ENCODE measurements at regions not wholly inside any gene's neighbourhood (a gene's known extent, or its start where the extent isn't known, plus 50 kb on each side); places are given as distances from the start of the nearest gene placed in this dataset.

DNA sequence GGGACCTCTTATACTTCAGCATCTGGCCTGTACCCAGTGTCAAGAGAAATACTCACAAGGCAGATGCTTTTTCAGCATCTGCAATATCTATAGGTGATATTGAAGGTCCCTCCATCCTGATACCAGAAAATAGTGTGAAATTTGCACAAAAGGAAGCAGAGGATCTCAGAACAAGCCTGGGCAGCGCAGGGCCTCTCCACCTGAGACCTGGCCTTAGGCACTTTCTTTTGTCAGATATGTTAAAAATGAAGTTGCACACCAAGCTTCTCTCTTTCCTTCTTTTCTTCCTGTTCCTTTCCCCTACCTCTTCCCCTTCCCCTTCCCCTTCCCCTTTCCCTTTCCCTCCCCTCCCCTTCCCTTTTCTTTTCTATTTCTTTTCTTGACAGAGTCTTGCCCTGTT, 62.2 kb downstream of the ARHGEF18 start:
- peak; percentile 13 for DNase-seq
- H3K4me2 ChIP-seq (ENCODE audit: low read depth, low read length), result peak overlapping the region; percentile 57; the same call in 1 of the 2 replicates
- no peaks in the 10 kb centered on the region for H3K36me3 ChIP-seq (replicated peaks; ENCODE audit: insufficient read depth, low read length)
- H4K20me1 ChIP-seq (ENCODE audit: insufficient read depth, low read length), result no peaks in the 10 kb centered on the region
- H3K9me3 ChIP-seq (replicated peaks; ENCODE audit: insufficient read depth, low read length), result no peaks in the 10 kb centered on the region
- no peak overlapping the region for H2AFZ ChIP-seq (ENCODE audit: low read length)
- no peak overlapping the region for H3K4me3 ChIP-seq (ENCODE audit: low read length)
- peaks cover 19% of the 10 kb centered on the region for H3F3A ChIP-seq (ENCODE audit: insufficient read depth, low read length)
- no peaks in the 10 kb centered on the region for H3K9me2 ChIP-seq (replicated peaks; ENCODE audit: insufficient read depth, low read length)
- H3K9ac ChIP-seq (ENCODE audit: low read length), result no peak overlapping the region
- peaks cover 12% of the 10 kb centered on the region for H3K4me1 ChIP-seq (ENCODE audit: low read length)
- H3K27me3 ChIP-seq (replicated peaks; ENCODE audit: insufficient read depth, low read length), result no peaks in the 10 kb centered on the region
- peaks cover 62% of the 10 kb centered on the region for H3K79me2 ChIP-seq (ENCODE audit: low read length)
- TF ChIP-seq EZH2phosphoT487 (IDR thresholded peaks at IDR 0.05; ENCODE audit: low read length) (no peak), EZH2 (optimal IDR thresholded peaks at IDR 0.05; ENCODE audit: low read depth, low read length) (no peak)
- TF ChIP-seq, protein P1, sequence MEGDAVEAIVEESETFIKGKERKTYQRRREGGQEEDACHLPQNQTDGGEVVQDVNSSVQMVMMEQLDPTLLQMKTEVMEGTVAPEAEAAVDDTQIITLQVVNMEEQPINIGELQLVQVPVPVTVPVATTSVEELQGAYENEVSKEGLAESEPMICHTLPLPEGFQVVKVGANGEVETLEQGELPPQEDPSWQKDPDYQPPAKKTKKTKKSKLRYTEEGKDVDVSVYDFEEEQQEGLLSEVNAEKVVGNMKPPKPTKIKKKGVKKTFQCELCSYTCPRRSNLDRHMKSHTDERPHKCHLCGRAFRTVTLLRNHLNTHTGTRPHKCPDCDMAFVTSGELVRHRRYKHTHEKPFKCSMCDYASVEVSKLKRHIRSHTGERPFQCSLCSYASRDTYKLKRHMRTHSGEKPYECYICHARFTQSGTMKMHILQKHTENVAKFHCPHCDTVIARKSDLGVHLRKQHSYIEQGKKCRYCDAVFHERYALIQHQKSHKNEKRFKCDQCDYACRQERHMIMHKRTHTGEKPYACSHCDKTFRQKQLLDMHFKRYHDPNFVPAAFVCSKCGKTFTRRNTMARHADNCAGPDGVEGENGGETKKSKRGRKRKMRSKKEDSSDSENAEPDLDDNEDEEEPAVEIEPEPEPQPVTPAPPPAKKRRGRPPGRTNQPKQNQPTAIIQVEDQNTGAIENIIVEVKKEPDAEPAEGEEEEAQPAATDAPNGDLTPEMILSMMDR (IDR thresholded peaks at IDR 0.05; ENCODE audit: low read length), result no peak
- H3K27ac ChIP-seq (ENCODE audit: low read length), result peak overlapping the region; percentile 80; the same call in 1 of the 2 replicates

DNA sequence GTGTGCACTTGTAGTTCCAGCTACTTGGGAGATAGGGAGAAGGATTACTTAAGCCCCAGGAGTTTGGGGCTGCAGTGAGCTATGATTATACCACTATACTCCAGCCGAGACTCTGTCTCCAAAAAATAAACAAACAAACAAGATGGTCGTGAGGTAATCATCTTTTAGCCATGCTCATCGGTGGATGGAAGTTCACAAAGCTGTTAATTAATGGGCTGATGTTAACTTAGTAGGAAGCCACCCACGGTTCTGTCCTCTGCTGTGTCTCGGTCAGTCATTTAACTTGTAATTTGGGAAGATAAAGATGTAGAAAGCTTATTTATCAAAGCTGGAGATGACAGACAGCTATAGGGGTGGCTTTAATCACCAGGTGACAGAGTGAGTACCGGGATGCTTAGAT, 64.9 kb downstream of the ARHGEF18 start:
- no peak overlapping the region for H2AFZ ChIP-seq (ENCODE audit: low read length)
- peaks cover 19% of the 10 kb centered on the region for H3F3A ChIP-seq (ENCODE audit: insufficient read depth, low read length)
- H3K9me2 ChIP-seq (replicated peaks; ENCODE audit: insufficient read depth, low read length), result no peaks in the 10 kb centered on the region
- peaks cover 56% of the 10 kb centered on the region for H3K79me2 ChIP-seq (ENCODE audit: low read length)
- no peaks in the 10 kb centered on the region for H3K36me3 ChIP-seq (replicated peaks; ENCODE audit: insufficient read depth, low read length)
- TF ChIP-seq EZH2phosphoT487 (IDR thresholded peaks at IDR 0.05; ENCODE audit: low read length), result no peak
- TF ChIP-seq EZH2 (optimal IDR thresholded peaks at IDR 0.05; ENCODE audit: low read depth, low read length), result no peak
- TF ChIP-seq, protein P1 (IDR thresholded peaks at IDR 0.05; ENCODE audit: low read length), result no peak
- no peaks in the 10 kb centered on the region for H4K20me1 ChIP-seq (ENCODE audit: insufficient read depth, low read length)
- DNase-seq, result no peak
- no peak overlapping the region for H3K4me2 ChIP-seq (ENCODE audit: low read depth, low read length)
- H3K27me3 ChIP-seq (replicated peaks; ENCODE audit: insufficient read depth, low read length), result no peaks in the 10 kb centered on the region
- peaks cover 12% of the 10 kb centered on the region for H3K4me1 ChIP-seq (ENCODE audit: low read length)
- H3K27ac ChIP-seq (ENCODE audit: low read length), result no peak overlapping the region
- no peaks in the 10 kb centered on the region for H3K9me3 ChIP-seq (replicated peaks; ENCODE audit: insufficient read depth, low read length)
- H3K9ac ChIP-seq (ENCODE audit: low read length), result no peak overlapping the region
- H3K4me3 ChIP-seq (ENCODE audit: low read length), result no peak overlapping the region

GRCh38 chr19:7415163-7415856, 66.6 kb downstream of the ARHGEF18 start:
- no peak overlapping the region for H3K4me3 ChIP-seq (ENCODE audit: low read length)
- no peaks in the 10 kb centered on the region for H4K20me1 ChIP-seq (ENCODE audit: insufficient read depth, low read length)
- no peak for DNase-seq
- H3K9me2 ChIP-seq (replicated peaks; ENCODE audit: insufficient read depth, low read length), result no peaks in the 10 kb centered on the region
- no peak overlapping the region for H3K9ac ChIP-seq (ENCODE audit: low read length)
- TF ChIP-seq, protein P1 (IDR thresholded peaks at IDR 0.05; ENCODE audit: low read length), result no peak
- no peak for TF ChIP-seq EZH2phosphoT487 (IDR thresholded peaks at IDR 0.05; ENCODE audit: low read length)
- no peak for TF ChIP-seq EZH2 (optimal IDR thresholded peaks at IDR 0.05; ENCODE audit: low read depth, low read length)
- H2AFZ ChIP-seq (ENCODE audit: low read length), result no peak overlapping the region
- no peaks in the 10 kb centered on the region for H3K27me3 ChIP-seq (replicated peaks; ENCODE audit: insufficient read depth, low read length)
- H3K36me3 ChIP-seq (replicated peaks; ENCODE audit: insufficient read depth, low read length), result no peaks in the 10 kb centered on the region
- peaks cover 10% of the 10 kb centered on the region for H3F3A ChIP-seq (ENCODE audit: insufficient read depth, low read length)
- H3K4me2 ChIP-seq (ENCODE audit: low read depth, low read length), result no peak overlapping the region
- H3K79me2 ChIP-seq (ENCODE audit: low read length), result peaks cover 64% of the 10 kb centered on the region
- H3K9me3 ChIP-seq (replicated peaks; ENCODE audit: insufficient read depth, low read length), result no peaks in the 10 kb centered on the region
- no peak overlapping the region for H3K27ac ChIP-seq (ENCODE audit: low read length)
- peaks cover 10% of the 10 kb centered on the region for H3K4me1 ChIP-seq (ENCODE audit: low read length)

Data from MM.1S (cell line).